Fibroblast of skin of right biceps (primary cell): ENCODE measurements at regions not wholly inside any gene's neighbourhood (a gene's known extent, or its start where the extent isn't known, plus 50 kb on each side); places are given as distances from the start of the nearest gene placed in this dataset.
A peak's percentile ranks its signal among the peaks of the same experiment; 100 is the strongest.
"Not testable (repeated sequence)": the region's sequence is repeated elsewhere in the genome, so short reads cannot be mapped to it uniquely, and the experiment has no call there.

ENCODE experiments used
- DNase-seq: peaks from one replicate; pipeline ENCODE4 v3.0.0-alpha.2; 2013

DNA sequence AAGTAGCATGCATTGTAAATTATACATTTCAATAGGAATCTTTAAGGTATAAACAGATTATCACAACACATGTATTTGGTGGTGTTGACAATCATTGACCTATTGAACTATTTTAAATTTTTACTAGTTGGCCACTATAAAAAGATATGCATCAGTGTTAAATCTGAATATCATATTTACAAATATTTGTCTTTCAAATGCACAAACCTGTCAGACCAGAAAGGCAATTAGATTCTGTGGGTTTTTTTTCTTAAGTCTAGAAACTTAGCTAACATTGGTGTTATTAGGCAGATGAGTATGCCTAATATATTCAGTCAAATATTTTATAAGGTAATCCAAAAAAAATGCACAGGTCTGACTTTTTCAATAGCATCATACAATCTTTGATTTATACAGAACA lies 241.4 kb upstream of the DGKB start:
- DNase-seq = no peak

DNA sequence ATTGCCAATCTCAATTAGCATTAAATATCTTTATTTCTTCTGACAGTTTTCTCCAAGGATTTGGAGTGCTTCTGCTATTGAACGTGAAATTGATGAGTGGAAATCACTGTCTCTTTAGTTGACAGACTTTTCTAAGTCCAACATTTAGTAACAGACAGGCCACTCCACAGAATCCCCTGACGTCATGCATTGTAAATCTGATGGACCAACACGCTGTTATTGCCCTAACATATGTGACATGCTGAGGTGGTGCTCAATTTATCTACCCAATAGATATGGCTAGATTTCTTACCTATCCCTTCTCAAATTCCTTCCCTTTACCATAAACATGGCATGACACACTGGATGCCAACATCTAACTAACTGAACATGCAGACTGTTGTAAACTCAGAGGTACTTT lies 240.6 kb upstream of the DGKB start:
- no peak for DNase-seq

DNA sequence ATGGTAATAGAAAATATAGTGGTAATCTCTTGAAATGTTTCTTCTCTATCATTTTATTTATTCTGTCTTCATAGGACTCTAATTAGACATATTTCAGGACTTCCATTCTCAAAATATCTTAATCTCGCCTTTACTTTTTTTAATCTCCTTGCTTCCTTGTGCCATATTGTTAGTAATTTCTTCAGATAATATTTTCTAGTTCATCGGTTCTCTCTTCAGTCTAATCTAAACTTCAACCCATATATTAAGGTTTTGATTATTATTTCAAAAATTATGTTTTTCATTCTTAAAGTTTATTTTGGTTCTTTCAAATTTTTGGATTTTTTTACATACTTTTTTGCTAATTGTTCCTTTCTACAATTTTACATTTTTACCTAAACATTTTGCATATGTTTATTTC lies 237.9 kb upstream of the DGKB start:
- no peak for DNase-seq

DNA sequence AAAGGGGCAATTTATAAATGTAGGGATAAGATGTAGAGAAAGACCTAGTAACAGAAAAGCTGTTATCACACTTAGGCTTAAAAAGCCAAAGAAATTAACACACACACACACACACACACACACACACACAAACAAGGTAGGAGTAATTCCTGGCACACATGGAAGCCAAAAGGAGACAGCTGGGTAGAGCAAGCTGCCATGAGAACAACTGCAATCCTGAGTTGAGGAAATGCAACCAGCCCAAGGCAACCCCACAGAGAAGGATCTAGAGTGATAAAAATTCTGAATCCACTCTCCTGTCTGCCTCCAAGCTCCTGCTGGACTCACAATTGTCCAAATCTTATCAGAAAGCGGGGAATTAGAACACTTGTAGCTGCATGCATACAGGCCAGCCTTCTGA lies 229.1 kb upstream of the DGKB start:
- no peak for DNase-seq

DNA sequence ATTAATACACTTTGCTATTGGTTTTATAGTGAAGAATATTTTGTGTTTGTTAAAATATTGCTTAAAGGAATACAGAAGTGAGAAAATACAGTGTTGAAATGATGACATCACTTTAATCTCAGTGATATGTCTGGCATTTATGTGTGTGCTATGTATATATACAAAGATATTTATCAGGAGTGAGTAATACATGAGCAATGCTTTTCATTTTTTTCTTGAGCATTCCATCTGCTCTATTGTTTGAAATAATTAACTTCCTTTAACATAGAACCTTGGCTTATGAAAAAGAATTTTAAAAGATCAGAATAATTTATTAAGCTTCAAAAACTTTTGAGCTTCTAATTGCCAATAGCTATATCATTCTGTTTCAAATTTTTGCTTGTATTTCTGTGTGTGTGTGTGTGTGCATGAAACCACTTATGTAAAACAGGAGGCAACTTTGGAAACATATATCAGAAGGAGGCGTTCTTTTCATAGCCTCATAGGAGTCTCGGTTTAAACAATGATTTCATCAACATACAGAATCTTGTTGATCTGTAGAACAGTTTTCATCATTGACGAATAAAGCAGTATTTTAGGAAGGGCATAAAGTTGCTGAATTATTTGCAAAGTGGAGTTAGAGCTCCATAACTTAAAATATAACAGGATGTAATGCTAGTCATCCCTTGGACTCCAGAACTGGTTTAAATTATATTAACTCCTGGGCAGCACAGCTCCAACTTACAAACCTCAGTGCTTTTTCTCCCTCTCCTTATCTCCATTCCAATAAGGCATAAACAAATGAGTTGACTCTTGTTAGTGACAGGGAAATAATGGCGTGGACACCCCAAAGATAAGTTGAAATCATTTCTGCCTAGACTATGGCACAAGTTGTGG lies 228.4 kb upstream of the DGKB start:
- DNase-seq = peak; percentile 76

DNA sequence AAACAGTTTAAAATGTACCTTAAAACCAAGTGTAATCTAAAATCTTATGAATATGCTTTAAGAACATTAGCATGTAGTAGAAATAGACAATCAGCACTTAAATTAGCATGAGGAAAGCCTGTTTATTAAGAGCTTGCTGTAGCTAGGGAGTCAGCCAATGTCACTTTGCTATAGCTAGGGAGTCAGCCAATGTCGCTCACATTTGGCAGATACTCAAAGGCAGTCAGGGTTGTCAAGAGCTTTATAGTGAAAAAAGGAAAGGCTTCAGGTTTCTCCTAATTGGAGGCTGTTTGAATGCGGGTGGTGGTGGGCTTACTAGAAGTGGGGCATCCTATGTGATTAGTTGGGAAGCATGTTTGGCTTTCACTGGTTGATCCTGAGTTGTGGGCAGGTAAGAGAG lies 226.2 kb upstream of the DGKB start:
- DNase-seq = no peak

DNA sequence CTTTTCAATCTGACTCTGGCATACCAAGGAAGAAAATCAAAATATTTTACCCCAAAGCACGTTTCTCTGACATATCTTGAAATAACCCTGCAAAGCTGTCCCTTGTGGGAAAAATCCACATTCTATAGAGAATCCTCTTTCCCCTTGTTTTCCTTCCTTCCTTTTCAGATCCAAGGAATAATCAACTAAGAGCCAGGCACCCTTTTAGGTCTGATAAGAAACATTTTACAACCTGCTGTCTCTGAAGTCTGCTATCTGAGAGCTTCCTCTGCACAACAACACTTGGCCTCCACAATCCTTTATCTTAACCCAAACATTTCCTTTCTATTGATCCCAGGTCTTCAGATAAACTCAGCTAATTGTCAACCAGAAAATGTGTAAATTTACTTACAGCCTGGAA lies 224.1 kb upstream of the DGKB start:
- DNase-seq = not testable (repeated sequence)

DNA sequence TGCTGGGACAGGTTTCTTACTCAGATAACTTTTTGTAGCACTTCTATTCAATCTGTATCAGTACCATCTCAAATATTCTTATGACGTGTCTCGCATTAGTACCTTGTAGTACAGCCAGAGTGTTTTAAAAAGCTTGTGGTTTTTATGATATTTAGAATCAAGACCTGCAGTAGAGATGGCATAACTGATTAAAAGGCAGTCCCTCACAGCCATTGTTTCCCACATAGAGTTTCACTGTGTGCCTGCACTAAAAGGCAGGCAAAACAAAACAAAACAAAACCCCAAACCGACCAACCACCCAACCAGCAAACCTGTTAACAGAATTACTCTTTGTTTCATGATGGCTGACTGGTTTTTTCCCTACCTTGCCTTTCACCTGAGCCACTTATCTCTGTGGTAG lies 221.3 kb upstream of the DGKB start:
- DNase-seq = no peak

DNA sequence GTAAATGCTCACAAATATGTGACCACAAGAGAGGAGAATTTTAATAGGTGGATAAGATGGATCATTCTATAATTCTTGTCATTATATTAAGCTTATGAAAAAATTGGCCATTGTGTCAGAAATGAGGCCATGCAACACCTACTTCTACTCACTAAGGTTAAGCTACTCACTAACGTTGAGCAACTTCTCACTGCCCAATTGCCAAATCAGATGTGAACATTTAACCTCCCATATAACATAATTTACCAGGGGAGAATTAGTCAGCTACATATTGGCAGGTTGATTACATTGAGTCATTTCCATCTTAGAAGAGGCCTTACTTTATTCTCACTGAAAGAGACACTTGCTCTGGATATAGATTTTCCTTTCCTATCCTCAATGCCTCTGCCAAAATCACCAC lies 211.2 kb upstream of the DGKB start:
- no peak for DNase-seq

DNA sequence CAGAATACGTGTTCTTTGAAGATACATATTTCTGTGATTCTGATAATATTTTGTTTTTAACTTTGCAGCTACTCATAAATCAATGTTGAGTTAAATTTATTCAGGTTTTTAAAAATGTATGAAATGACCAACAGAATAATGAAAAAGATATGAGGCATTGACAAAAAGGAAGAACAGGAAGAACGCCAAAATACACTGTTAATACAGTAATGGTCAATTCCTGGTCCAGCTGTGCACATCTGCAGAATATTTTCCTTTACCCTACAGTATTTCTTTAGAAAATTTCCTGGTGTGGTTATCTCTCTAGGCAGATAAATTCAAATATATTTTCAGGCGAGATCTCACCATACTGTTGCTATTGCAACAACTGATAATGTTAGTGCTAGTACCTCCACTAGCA lies 203.2 kb upstream of the DGKB start:
- DNase-seq = no peak

DNA sequence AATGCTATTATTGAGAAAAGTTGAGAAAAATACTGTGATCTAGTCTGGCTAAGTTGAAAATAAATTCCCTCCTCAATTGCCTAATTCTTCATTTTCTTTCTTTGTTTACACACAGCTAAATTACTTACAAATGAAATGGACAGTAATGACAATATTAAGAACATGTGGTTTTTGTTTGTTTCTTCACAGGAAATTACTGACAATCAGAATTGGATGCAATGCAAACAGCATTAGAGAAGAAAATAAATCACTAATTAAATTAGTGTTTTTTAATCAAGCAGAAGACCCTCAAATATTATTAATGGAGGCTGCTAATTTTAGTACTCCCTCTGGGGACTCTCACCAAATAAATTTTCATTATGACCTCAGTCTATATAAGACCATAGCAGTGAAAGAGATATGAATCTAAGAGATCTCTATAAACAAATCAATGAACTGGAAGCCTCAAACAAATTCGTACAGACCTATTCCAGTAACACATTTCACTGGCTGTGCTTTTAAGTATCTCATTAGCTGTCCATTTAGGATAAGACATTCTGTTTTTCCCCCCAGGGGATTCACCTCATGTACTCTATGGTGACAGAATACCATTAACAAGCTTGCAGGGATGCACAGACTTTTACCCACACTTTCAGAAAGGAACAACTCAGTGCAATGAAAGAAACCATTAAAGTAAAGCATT lies 202.0 kb upstream of the DGKB start:
- no peak for DNase-seq

DNA sequence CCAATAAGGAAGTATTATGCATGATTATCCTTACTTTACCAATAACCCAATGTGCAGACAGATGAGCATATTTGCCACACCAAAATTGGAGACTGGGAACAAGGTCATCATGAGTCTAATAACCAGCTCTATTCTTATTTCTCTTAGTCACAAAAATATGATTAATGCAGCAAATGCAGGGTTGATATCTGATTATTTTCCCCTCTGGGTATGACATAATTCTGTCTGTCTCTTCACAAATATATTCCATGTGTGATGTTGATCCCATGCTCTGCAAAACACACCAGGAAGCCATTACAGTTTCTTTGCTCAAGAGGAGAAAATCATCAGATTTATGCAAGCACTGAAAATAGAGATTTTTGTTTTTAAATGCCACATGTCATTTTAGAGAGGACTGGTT lies 196.5 kb upstream of the DGKB start:
- peak; percentile 14 for DNase-seq

DNA sequence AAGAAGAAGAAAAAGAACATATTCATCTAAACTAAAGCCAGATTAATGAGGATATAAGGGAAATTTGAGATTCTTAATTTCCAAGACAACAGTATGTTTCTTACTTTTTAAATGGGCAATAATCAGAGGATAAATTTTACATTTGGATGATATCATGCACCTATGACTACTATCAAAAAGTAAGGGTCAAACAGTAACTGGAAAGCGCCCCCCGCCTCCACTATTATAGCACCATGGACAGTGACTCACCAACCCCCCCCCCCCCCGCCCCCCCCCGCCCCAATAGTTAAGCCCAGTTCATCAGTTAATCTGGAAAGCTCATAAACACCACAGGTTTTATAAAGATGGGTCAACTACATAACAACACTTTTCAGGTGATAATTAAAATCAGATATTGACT lies 194.3 kb upstream of the DGKB start:
- no peak for DNase-seq

DNA sequence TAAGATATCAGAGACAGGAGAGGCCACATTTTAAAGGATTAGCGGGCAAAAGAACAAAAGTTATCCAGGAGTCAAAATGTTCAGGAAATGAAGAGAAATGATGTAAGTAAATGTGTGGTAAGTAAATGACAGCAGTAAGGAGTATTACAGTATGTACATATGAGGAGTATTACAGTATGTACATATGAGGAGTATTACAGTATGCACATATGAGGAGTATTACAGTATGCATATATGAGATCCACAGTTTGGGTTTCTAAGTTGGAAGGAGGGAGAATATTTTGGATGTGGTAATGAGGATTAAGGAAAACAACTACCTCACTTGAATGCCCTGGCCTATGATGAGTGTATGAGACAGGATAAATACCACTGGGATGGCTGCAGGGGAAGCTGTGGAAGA lies 192.4 kb upstream of the DGKB start:
- DNase-seq = no peak

DNA sequence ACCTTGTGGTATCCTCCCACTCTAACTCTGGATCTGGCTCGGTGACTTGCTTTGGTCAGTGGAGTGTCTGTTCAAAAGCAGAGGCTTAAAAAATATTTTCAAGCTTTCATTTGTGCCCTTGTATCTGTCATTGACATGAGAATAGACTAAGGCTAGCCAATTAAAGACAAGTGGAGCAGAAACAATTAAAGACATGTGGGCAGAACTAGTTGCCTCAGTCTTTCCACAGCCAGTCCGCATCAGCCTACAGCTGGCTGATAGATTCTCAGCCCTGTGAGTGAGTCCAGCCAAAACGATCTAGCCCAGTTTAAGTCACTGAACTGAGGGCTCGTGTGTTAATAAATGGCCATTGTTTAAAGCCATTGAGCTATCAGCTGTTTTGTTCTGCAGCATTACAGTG lies 185.2 kb upstream of the DGKB start:
- DNase-seq = no peak

DNA sequence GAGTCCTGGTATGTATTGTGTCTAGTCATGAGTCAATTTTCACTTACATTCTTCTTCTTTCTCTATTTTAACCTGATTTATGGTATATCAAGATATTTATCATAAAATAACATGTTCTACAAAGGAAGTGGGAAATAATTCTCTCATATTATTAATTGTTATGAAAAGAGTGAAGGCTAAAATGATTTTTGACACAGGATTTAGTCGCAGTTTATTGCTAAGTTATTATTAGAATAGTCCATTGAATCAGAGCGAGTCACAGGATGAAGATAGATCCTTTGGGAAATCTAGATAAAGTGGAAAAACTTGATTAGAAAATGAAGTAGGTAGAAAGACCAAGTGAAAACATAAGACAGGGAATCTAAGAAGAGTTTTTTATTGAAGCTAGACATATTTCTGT lies 184.3 kb upstream of the DGKB start:
- peak; percentile 54 for DNase-seq

DNA sequence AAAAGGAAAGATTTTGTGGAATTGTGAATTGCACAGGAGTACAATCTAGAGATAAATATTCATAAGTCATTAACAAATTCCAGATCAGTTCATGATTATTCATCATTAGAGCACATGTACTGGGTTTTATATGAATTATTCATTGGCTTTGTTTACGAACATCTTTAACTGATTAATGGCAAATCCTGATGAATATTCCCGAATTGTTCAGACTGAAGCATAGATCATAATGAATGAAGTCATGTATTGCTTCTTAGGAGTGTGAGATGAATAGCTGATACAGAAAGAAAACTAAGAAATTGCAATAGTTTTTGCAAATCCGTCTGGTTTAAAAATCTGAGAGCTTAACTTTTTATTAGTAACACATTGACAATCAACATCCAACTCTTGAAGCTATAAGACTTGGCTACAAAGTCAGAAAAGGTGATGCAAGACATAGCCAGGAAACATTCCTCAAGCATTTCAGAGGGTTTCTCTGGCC lies 183.6 kb upstream of the DGKB start:
- DNase-seq = peak; percentile 70

DNA sequence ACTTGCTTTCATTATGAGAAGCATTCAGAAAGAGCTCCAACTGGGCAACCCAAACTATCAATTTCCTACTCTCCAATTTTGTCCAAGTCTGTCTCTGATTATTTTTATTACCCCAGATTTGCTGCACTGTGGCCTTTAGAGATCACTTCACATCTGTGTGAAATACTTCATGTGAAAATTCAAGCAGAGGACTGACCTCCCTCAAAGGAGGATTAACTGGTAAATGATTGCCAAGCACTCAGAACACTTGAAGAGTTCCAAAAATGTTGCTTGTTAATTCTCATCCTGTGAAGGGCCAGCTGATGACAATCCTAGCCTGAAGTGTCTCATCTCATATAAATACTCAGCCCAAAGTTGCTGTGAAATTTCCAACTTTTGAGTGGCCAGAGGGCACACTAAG lies 182.8 kb upstream of the DGKB start:
- DNase-seq = peak; percentile 17

DNA sequence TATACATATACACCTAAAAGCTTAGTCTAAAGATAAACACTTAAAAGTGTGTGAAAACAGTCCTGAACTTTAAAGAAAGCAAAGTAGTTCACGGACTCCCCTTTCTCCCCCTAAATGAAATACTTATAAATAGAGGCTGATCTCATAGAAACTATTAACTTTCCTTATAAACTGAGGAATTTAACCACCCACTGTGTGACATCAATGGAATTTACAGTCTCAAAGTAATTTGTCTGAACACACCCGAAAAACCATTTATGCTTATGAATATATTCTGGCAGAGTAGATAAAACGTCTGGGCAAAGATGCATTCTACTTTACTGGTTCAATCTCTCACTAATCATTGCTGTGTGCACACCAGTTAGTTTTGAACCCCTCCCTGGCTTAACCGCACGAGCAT lies 181.8 kb upstream of the DGKB start:
- peak; percentile 30 for DNase-seq

DNA sequence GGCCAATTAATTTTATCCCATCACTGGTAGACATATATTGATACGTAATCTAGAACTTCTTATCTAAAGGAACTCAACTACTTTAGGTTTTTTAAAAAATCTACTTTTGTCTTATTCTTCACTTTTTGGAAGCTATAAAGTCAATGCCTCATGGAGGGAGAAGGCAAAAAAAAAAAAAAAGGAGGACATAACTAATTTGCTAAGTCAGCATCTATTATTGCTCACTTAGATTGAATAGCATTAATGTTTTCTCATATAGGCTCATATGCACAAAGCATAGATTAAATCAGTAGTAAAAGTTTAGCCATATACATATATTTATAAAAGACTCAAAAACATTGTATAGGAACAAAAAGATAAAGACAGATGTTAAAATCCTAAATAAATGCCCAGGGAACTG lies 179.3 kb upstream of the DGKB start:
- DNase-seq = no peak

DNA sequence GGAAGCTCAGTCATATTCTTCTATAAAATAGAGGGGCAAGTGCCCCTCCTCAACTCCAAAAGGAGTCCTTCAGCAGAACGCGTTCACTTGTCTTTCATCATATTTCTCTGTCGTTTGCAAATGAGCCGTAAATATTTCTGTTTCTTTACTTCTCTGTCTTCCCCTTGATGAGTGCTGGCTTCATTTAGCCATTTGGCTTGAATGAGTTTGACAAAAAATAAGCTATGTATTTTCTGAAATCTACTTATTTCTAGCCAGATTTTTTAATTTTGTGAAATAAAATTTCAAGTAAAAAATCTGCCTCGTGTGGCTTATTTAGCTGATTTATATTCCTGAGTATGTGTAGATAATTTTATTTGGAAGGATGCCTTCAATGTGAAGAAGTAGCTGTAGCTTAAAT lies 170.8 kb upstream of the DGKB start:
- DNase-seq = no peak

DNA sequence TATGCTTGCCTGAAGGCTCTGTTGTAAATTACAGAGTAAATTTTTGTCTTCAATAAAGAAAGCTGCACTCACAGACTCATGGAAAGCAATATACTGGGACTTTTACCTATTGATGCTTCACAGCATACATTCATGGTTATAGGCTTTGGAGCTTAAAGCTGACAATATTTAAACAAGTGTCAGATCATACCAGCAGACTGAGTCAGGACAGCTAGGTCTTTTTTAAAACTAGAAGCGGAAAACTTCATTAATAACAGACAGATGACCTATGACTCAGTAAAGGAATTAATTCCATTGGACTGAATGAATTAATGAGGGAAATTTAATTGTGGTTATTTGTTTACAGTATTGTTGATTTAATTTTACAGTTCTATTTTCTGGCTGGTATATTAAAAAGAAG lies 165.8 kb upstream of the DGKB start:
- peak; percentile 28 for DNase-seq

DNA sequence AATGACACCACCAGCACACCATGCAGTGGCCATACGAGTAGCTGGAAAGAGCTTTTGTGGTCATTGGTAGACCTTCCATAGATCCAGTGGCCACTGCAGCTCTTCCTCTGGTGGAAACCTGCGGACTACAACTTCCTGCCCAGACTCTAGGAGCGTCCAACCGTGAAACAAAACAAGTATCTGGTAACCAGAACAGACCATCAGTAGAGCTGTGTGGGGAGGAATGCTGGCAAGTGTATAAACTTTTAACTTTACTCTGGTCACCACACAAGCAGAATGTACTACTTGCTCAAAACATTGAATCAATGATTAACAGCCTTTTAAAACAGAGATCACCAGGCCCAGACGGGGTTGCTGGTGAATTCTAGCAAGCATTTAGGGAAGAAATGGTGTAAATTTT lies 154.7 kb upstream of the DGKB start:
- DNase-seq = no peak

DNA sequence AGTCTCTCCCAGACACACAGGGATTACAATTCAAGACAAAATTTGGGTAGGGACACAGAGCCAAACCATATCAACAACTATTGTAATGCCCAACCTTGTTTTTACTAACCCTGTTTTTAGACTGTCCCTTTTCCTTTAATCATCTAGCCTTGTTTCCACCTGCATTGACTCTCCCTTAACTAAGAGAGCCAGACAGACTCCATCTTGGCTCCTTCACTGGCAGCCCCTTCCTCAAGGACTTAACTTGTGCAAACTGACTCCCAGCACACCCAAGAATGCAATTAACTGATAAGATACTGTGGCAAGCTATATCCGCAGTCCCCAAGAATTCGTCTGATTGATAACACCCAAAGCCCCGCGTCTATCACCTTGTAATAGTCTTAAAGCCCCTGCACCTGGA lies 151.8 kb upstream of the DGKB start:
- not testable (repeated sequence) for DNase-seq

DNA sequence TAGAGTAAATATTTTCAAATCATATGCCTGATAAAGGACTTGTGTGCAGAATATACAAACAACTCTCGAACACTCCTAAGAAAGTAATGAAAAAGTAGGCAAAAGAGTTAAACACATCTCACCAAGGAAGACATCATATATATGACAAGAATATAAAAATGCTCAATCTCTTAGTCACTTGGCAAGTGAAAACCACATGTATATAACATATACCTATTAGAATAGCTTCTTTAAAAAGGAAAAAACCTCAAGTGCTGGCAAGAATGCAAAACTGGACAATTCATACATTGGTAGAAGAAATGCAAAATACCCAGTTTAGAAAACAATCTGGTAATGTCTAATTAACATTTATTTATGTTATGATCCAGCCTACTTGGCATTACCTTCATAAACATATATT lies 146.6 kb upstream of the DGKB start:
- peak; percentile 2 for DNase-seq
